ENCODE measurements at regions not wholly inside any gene's neighbourhood (a gene's known extent, or its start where the extent isn't known, plus 50 kb on each side); places are given as distances from the start of the nearest gene placed in this dataset.

GRCh38 chr2:150280231-150280630 is 207.2 kb downstream of the RND3 start:
- H3K4me3 ChIP-seq (ENCODE audit: low read depth, low read length): no peak overlapping the region
- TF ChIP-seq, protein P1, sequence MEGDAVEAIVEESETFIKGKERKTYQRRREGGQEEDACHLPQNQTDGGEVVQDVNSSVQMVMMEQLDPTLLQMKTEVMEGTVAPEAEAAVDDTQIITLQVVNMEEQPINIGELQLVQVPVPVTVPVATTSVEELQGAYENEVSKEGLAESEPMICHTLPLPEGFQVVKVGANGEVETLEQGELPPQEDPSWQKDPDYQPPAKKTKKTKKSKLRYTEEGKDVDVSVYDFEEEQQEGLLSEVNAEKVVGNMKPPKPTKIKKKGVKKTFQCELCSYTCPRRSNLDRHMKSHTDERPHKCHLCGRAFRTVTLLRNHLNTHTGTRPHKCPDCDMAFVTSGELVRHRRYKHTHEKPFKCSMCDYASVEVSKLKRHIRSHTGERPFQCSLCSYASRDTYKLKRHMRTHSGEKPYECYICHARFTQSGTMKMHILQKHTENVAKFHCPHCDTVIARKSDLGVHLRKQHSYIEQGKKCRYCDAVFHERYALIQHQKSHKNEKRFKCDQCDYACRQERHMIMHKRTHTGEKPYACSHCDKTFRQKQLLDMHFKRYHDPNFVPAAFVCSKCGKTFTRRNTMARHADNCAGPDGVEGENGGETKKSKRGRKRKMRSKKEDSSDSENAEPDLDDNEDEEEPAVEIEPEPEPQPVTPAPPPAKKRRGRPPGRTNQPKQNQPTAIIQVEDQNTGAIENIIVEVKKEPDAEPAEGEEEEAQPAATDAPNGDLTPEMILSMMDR (IDR thresholded peaks at IDR 0.05; ENCODE audit: insufficient read depth, low read depth, low read length): no peak
- peak; percentile 92 for DNase-seq (ENCODE audit: low read depth)

DNA sequence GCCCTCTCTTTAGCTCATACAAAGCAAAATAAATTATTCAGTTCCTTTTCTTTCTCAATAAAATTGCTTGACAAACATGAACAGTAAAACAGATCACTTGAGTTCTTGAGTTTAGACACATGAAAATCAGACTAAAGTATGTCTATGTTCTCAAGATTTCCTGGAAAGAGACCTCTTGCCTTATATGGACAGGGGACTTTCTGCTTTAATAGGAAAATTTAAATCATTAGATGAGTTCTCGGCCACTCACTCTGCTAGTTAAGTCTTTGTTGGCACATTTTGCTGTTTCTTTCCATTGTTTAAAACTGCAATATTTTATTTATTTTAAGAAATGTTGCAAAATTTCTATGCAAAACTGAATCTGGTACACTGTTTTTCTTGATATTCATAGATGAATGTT is 207.8 kb downstream of the RND3 start:
- peak; percentile 7 for DNase-seq (ENCODE audit: low read depth)
- TF ChIP-seq, protein P1 (IDR thresholded peaks at IDR 0.05; ENCODE audit: insufficient read depth, low read depth, low read length): no peak

GRCh38 chr2:150276737-150277136 is 210.7 kb downstream of the RND3 start:
- H3K4me3 ChIP-seq (ENCODE audit: low read depth, low read length): no peak overlapping the region
- no peak for DNase-seq (ENCODE audit: low read depth)
- TF ChIP-seq, protein P1 (IDR thresholded peaks at IDR 0.05; ENCODE audit: insufficient read depth, low read depth, low read length): no peak

More for the DNA sequence above, 207.8 kb downstream of the RND3 start:
- H3K4me3 ChIP-seq (ENCODE audit: low read depth, low read length): no peak overlapping the region

GRCh38 chr2:150274108-150274507 is 213.4 kb downstream of the RND3 start:
- H3K4me3 ChIP-seq (ENCODE audit: low read depth, low read length): no peak overlapping the region
- DNase-seq (ENCODE audit: low read depth): peak; percentile 44
- TF ChIP-seq, protein P1 (IDR thresholded peaks at IDR 0.05; ENCODE audit: insufficient read depth, low read depth, low read length): no peak

- peak; percentile 77 for DNase-seq (ENCODE audit: low read depth)
- H3K4me3 ChIP-seq (ENCODE audit: low read depth, low read length): no peak overlapping the region
- TF ChIP-seq, protein P1 (IDR thresholded peaks at IDR 0.05; ENCODE audit: insufficient read depth, low read depth, low read length): no peak
Measured at GRCh38 chr2:150271952-150272802, 215.3 kb downstream of the RND3 start.

DNA sequence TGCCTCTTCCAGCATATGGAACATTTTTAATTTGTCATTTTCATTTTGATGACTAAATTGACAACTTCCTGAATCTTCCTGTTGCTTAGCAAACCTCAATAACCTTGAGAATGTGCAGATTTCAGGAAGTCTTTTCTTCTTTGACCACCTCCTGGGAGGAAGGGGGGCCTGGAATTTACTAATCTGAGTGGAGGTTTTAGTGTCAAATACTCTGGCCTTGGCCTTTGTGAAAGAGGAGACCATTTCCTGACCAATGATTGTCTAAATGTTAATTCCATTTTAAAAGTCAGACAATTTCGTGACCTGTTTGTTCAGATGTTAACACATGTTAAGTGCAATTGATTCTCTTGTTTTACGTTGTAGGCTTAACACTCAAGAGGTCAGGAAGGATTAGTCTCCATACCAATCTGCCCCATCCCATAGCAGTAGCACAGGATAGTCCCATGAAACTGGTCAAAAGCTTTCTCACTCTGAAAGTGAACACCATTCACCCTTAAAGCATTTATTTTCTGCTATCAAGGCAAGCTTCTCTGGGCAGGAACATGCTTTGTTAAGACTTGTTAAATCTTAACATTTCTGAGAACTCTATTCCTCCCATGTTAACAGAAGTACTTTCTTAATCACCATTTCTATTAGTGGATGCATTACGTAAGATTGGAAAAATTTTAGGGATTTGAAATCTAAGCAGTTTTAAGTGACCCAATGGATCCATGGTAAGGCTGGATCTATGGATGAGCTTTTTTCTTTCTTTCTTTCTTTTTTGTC is 219.6 kb downstream of the RND3 start:
- DNase-seq (ENCODE audit: low read depth): no peak
- TF ChIP-seq, protein P1 (IDR thresholded peaks at IDR 0.05; ENCODE audit: insufficient read depth, low read depth, low read length): no peak
- H3K4me3 ChIP-seq (ENCODE audit: low read depth, low read length): no peak overlapping the region
